Non-pigmented ciliary epithelial cell (primary cell): ENCODE measurements at regions not wholly inside any gene's neighbourhood (a gene's known extent, or its start where the extent isn't known, plus 50 kb on each side); places are given as distances from the start of the nearest gene placed in this dataset.
"Not testable (repeated sequence)": the region's sequence is repeated elsewhere in the genome, so short reads cannot be mapped to it uniquely, and the experiment has no call there.

Source experiments
- DNase-seq: peaks from one replicate; pipeline ENCODE4 v3.0.0-alpha.2; 2010; ENCODE audit warnings: low read depth

DNA sequence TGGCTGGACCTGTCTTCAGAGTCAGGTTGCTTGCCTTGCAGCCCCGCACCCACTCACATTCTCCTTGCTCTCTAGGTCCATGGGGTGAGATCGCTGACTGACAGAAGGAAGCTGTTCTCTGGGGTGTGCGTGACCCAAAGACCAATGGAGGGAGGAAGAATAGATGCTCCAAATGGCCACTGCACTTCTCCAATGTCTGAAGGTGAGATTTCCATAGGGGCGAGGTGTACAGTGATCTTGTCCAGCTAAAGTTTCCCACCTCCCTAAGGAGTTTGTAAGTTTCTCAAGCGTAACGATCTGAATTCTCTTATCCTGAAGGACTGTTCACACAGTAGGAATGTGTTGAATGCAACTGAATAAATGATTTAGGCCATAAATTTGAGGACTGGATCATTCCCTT, 211.9 kb upstream of the IRF2BP2 start:
- no peak for DNase-seq

GRCh38 chr1:234820597-234820996, 210.6 kb upstream of the IRF2BP2 start:
- DNase-seq: no peak

DNA sequence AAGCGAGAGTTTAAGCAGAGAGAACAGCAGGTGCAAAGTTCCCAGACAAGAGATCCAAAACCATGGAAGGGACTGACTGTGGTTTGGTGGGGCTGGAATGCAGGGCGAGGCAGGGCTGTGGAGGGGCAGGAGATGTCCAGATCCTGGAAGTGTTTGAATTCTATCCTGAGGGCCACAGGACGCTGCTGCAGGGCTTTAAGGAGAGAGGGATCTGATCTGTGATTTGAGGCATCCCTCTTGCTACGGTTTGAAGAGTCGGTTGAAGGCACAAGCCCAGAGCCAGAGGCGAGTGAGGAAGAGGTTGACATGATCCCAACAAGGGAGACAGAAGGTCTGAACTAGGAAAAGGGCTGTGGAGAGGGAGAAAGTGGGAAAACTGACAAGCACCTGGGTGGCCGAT, 209.9 kb upstream of the IRF2BP2 start:
- DNase-seq: not testable (repeated sequence)

GRCh38 chr1:234818040-234818387, 208.0 kb upstream of the IRF2BP2 start:
- DNase-seq: not testable (repeated sequence)

GRCh38 chr1:234817313-234818039, 207.5 kb upstream of the IRF2BP2 start:
- DNase-seq: not testable (repeated sequence)

- DNase-seq: not testable (repeated sequence)
Observed at GRCh38 chr1:234816864-234817263, 206.9 kb upstream of the IRF2BP2 start.

- DNase-seq: not testable (repeated sequence)
Observed at GRCh38 chr1:234816186-234816851, 206.3 kb upstream of the IRF2BP2 start.

DNA sequence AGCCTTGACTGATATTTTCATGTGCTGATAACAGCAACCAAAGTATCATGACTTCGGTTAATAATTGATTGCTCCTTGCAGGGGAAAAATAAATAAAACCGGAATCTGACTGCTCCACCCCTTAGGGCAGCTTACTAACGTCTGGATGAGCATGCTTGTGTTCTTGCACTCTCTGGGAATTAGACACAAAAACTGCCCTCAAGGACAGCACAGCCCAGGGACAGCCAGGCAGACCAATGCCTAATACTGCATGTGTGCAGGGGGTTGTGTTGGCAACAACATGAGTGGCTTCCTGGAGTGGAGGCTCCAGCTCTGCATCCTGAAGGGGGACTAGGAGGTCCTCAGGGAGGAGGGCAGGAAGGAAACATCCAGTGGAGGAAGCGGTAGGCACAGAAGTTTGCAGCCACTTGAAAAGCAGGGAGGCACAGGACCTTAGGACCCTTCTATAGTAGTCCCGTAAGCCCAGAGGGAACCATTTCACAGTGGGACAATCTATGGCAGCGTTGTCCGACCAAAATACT, 205.4 kb upstream of the IRF2BP2 start:
- not testable (repeated sequence) for DNase-seq

- DNase-seq: not testable (repeated sequence)
Observed at GRCh38 chr1:234814235-234814634, 204.3 kb upstream of the IRF2BP2 start.

DNA sequence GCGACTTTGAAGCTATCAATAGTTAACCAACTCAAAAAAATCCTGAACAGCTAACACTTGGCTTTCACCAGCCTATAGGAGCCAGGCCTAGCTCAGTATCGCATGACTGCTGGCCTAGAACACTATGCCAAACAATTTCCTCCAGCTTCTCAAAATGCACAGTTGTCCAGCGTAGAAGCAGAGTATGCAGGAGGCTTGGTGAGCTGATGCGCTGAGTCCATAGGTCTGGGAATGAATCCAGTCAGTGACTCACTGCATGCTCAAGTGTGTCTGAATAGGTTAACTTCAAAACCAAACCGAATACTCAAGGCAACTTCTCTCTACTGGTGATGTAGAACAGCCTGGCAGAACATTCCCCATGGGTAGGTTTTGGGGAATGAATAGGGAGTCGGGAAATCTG, 201.8 kb upstream of the IRF2BP2 start:
- DNase-seq: peak; percentile 75

- DNase-seq: not testable (repeated sequence)
Observed at GRCh38 chr1:234810726-234811125, 200.7 kb upstream of the IRF2BP2 start.

GRCh38 chr1:234809854-234810245, 199.9 kb upstream of the IRF2BP2 start:
- not testable (repeated sequence) for DNase-seq

GRCh38 chr1:234808943-234809853, 199.2 kb upstream of the IRF2BP2 start:
- DNase-seq: not testable (repeated sequence)

- not testable (repeated sequence) for DNase-seq
Observed at GRCh38 chr1:234808459-234808858, 198.5 kb upstream of the IRF2BP2 start.

GRCh38 chr1:234807705-234808104, 197.7 kb upstream of the IRF2BP2 start:
- DNase-seq: not testable (repeated sequence)

DNA sequence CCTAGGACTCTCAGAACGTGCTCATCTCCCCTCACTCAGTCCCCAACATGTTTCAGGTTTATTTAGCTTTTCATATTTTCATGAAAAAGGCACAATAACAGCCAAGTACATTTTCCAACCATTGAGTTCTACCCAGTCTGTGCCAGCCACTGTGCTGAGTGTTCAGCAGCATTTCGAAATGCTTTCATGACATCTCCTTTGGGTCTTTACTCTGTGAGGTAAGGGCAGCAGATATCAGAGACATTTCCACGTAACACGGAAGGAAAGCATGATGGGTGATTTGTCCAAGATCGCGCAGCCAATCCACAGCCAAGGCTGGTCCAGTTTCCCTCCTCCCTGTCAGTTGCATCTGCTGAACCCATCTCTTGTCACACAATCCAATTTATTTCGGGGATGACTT, 192.6 kb upstream of the IRF2BP2 start:
- DNase-seq: not testable (repeated sequence)

GRCh38 chr1:234801636-234802035, 191.7 kb upstream of the IRF2BP2 start:
- not testable (repeated sequence) for DNase-seq

DNA sequence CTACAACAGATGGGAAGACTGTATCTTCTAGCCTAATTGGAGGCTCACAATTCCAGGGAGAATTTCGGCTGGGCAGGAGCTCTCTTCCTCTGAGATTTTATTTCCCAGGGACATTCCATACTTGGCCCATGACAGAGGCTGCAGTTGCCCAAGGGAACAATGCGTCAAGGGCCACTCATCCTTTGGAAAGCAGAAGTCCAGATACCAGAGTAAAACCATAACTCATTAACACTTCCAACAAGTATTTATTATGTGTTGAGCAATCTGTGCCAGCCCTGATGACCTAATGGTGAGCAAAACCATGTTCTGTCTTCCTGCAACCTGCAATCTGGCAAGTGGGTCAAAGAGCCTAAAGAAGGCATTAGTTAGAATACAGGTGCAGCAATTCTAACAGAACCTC, 191.2 kb upstream of the IRF2BP2 start:
- not testable (repeated sequence) for DNase-seq

GRCh38 chr1:234800563-234800962, 190.6 kb upstream of the IRF2BP2 start:
- DNase-seq: not testable (repeated sequence)

DNA sequence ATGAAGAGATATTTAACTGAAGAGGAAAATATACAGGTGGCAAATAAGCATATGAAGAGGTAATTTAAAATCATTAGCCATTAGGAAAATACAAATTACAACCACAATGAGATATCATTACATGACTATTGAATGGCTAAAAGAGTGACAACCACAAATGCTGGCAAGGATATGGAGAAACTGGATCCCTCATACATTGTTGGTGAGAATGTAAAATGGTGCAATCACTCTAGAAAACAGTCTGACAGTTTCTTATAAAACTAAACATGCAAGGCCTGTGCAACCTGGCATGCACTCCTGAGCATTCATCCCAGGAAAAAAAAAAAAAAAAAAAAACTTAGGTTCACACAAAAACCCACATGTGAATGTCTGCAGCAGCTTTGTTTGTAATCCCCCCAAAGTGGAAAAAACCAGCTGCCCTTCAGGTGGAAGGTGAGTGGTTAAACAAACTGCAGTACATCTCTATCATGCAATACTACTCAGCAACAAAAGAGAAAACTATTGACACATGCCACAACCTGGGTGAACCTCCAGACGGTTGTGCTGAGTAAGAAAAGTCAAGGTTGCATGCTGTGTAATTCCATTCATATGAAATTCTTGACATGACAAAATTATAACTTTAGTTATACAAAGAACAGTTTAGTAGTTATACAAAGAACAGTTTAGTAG, 189.2 kb upstream of the IRF2BP2 start:
- DNase-seq: not testable (repeated sequence)

- DNase-seq: not testable (repeated sequence)
Observed at GRCh38 chr1:234797216-234797615, 187.2 kb upstream of the IRF2BP2 start.

GRCh38 chr1:234796438-234796792, 186.4 kb upstream of the IRF2BP2 start:
- DNase-seq: not testable (repeated sequence)
